ENCODE measurements at regions not wholly inside any gene's neighbourhood (a gene's known extent, or its start where the extent isn't known, plus 50 kb on each side); places are given as distances from the start of the nearest gene placed in this dataset.
"Not testable (repeated sequence)": the region's sequence is repeated elsewhere in the genome, so short reads cannot be mapped to it uniquely, and the experiment has no call there.

DNA sequence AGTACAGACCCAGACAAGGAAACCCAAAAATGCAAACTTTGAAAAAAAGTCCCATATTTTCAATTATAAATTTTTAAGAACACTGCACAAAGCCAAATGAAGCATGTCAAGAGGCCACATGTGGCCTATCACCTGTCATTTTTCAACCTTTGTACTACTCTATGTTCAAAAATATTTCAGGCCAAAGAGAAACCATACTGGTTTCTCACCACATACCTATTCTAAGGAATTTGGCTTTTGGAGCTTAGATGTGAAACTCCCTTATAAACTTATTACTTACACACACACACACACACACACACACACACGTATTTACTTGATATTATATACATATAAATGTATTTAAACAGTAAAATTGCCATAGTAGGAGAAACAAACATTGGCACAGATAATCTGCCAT, 338.7 kb downstream of the TXNL1 start:
- no peak overlapping the region for H3K27ac ChIP-seq (ENCODE audit: low read depth)
- no peaks in the 10 kb centered on the region for H3K36me3 ChIP-seq (ENCODE audit: insufficient read depth)
- H3K4me3 ChIP-seq (ENCODE audit: low read depth, low read length), result no peak overlapping the region
- no peak for DNase-seq (ENCODE audit: extremely low spot score)
- no peaks in the 10 kb centered on the region for H3K4me1 ChIP-seq (ENCODE audit: insufficient read depth)
- WGBS, result 69% methylated on average over 1 of the region's 1 CpG

DNA sequence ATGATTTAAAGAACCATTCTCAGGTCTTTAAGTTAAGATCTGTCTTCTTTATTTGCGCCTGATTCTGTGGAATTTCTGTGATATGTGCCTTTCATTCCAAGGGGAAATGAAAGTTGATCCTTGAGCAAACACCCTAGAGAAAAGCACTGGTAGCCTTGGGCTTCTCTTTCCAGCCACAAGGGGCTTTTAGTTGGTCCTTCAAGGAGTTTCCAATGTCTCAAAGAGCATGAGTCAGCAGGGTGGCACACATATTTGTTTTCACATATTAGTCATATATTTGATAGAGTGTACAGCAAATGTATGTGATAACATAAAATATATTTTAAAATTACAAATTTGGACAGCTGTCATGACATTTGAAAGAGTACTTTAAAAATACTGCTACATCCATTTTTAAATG, 339.5 kb downstream of the TXNL1 start:
- H3K4me3 ChIP-seq (ENCODE audit: low read depth, low read length), result no peak overlapping the region
- WGBS, result 93% methylated on average over 1 of the region's 1 CpG
- DNase-seq (ENCODE audit: extremely low spot score), result no peak
- no peaks in the 10 kb centered on the region for H3K36me3 ChIP-seq (ENCODE audit: insufficient read depth)
- H3K27ac ChIP-seq (ENCODE audit: low read depth), result no peak overlapping the region
- H3K4me1 ChIP-seq (ENCODE audit: insufficient read depth), result no peaks in the 10 kb centered on the region

DNA sequence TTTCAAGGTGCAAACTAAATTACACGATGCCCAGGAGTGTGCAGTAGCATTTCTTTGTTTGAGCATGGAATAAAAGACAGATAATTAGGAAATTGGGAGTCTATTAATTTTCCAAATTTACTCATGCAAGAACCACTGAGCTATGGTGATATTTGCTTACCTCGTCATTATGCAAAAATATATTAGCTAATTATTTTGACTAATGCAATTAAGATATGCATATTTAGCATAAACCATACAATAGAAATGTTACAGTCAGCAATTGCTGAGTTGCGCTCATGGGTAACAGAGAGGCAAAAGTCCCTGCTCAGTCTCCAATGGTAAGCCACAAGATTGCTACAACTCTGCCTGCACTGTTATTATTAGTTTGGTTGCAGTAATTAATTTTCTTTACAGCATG, 342.0 kb downstream of the TXNL1 start:
- H3K4me3 ChIP-seq (ENCODE audit: low read depth, low read length), result no peak overlapping the region
- no peak overlapping the region for H3K27ac ChIP-seq (ENCODE audit: low read depth)
- no peaks in the 10 kb centered on the region for H3K36me3 ChIP-seq (ENCODE audit: insufficient read depth)
- WGBS, result 95% methylated on average over 3 of the region's 3 CpGs
- DNase-seq (ENCODE audit: extremely low spot score), result no peak
- no peaks in the 10 kb centered on the region for H3K4me1 ChIP-seq (ENCODE audit: insufficient read depth)

DNA sequence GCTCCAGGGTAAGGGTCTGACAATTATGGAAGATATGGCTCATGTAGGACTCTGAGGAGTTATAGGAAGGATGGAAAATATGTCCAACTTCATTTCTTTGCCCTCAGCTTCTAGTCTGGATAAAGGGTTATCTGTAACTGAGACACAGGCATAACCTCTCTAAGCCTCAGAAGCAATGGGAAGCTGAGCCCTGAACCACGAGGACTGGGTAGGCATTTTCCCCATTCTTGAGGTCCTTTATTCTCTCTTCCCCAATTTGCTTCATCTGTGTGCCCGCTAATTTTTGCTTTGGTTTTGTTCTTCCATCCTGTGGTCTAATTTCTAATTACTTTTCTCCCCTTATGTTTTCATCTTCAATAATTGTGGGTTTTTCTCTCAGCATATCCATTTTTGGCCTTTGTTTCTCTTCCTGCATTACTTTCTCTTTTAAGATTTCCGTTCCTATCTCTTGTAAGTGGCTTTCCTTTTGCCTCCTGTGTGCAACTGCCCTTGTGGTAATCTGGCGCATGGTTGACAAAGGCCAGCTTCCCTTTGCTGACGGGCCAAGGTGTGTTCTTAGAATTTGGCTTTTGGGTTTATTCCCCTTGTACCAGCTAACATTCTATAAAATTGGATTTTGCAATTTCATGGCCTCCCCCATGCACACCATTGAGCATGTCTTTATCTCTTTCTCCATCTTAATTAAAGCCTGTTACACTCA, 343.8 kb downstream of the TXNL1 start:
- Histone ChIP-seq H3K4me1 (ENCODE audit: insufficient read depth) (no peaks in the 10 kb centered on the region), H3K27ac (ENCODE audit: low read depth) (no peak overlapping the region), H3K36me3 (ENCODE audit: insufficient read depth) (no peaks in the 10 kb centered on the region), H3K4me3 (ENCODE audit: low read depth, low read length) (no peak overlapping the region)
- 82% methylated on average over 5 of the region's 5 CpGs for WGBS
- DNase-seq (ENCODE audit: extremely low spot score), result no peak

DNA sequence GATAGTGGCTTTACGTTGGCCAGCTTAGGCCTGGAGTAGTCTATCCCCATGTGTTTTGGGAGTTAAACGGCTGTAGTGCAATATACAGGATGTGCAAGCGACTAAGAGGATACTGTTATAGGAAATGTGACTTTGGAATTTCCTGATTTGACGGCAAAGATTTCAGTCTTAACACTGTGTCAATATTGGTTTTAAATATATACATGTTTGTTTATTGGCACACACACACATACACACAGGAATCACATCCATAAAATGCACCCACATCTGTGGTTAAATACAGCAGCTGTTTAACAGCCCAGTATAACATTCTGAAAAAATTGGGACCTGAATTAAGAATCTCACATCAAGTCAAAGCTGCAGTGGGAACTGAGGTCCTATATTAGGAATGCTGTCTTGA, 347.1 kb downstream of the TXNL1 start:
- WGBS, result 49% methylated on average over 4 of the region's 4 CpGs
- DNase-seq (ENCODE audit: extremely low spot score), result no peak

DNA sequence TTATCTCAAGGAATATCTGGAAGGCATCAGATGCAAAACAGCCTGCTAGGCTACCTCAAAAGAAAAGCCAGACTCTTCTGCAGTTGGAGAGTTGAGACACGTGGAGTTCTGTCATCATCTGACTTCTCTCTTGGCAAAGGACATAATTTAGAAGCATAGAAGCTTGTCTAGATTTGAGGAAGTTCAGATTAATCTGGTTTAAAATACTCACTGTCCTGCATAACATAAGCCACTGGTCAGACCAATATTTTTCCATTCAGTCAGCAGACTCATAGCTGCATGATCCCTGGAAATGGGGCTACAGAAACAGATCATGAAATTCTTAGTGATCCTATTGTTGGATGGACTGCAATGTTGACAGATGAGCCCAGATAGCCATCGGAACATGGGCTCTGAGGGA, 349.0 kb downstream of the TXNL1 start:
- H3K36me3 ChIP-seq (ENCODE audit: insufficient read depth), result no peaks in the 10 kb centered on the region
- H3K27ac ChIP-seq (ENCODE audit: low read depth), result no peak overlapping the region
- no peak overlapping the region for H3K4me3 ChIP-seq (ENCODE audit: low read depth, low read length)
- WGBS, result 63% methylated on average over 2 of the region's 2 CpGs
- H3K4me1 ChIP-seq (ENCODE audit: insufficient read depth), result no peaks in the 10 kb centered on the region
- DNase-seq (ENCODE audit: extremely low spot score), result no peak

More for the DNA sequence above, 347.1 kb downstream of the TXNL1 start:
- Histone ChIP-seq H3K27ac (ENCODE audit: low read depth) (no peak overlapping the region), H3K4me3 (ENCODE audit: low read depth, low read length) (no peak overlapping the region), H3K4me1 (ENCODE audit: insufficient read depth) (no peaks in the 10 kb centered on the region), H3K36me3 (ENCODE audit: insufficient read depth) (no peaks in the 10 kb centered on the region)

DNA sequence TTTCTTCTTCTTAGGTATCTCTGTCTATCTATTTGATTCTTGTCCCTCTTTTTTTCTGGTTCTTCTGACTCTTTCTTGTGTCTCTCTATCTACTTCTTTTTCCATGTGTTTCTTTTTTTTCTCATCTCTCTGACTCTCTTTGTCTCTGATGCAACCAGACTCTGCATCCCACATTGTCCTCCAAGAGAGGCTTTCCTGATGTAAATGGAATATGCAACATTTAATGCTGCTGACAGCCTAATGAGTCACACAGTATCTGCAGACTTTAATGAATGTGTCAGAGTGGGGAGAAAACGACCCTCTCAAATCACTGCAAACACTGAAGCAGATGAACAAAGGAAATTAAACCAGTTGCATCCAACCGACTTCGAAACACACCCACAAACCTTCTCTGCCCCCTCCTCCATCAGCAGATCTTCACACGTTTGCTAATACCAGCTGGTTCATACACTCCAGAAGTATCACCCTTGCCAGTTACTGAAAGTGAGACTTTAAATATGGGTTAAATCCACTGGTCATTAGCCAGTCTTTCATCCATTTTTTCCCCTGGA, 351.5 kb downstream of the TXNL1 start:
- Histone ChIP-seq H3K4me1 (ENCODE audit: insufficient read depth) (no peaks in the 10 kb centered on the region), H3K4me3 (ENCODE audit: low read depth, low read length) (no peak overlapping the region), H3K27ac (ENCODE audit: low read depth) (no peak overlapping the region), H3K36me3 (ENCODE audit: insufficient read depth) (no peaks in the 10 kb centered on the region)
- 75% methylated on average over 4 of the region's 4 CpGs for WGBS
- DNase-seq (ENCODE audit: extremely low spot score), result no peak

DNA sequence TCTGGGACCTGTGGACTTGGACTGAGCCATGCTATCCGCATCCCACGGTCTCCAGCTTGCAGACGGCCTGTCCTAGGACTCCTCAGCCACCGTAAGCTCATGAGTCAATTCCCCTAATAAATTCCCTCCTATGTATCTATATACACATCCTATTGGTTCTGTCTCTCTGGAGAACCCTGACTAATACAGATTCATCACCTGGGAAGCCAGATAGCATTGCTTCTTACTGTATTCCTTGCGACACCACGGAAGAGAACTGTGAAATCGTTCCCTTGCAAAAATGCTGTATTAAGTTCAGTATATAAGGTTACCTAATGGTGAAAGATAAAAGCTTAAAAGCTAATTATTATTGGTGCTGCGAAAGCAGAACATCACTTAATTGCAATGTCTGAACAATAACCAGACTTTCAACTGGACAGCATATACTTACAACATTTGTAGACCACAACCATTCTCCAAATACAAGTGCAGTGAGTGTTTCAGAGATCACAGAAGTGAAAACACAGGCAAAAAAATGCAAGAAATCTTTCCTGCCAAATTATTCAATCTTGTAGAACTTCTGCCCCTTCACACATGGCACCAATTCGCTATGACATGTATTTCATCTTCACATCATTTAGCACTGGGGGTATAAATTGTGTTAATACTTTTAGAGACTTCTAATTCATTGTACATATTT, 352.9 kb downstream of the TXNL1 start:
- Histone ChIP-seq H3K36me3 (ENCODE audit: insufficient read depth) (no peaks in the 10 kb centered on the region), H3K27ac (ENCODE audit: low read depth) (no peak overlapping the region), H3K4me1 (ENCODE audit: insufficient read depth) (no peaks in the 10 kb centered on the region), H3K4me3 (ENCODE audit: low read depth, low read length) (no peak overlapping the region)
- DNase-seq (ENCODE audit: extremely low spot score), result no peak
- WGBS, result 97% methylated on average over 9 of the region's 9 CpGs

DNA sequence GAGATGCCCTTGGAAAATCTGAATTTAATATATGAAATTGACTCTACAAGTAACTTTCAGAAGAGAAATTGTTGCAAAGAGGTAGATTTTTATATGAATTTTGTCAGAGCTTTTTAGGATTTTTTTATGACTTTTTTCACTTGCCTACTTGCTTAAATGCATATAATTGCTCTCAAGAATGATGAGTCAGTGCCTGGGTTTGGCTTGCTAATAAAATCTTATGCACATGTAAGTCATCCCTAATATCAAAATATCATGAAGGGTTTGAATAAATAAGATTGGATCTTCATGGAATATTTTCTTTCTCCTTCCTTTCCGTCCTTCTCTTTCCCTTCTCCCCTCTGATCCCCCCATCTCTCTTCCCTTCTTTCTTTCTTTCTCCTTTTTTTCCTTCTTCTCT, 354.1 kb downstream of the TXNL1 start:
- Histone ChIP-seq H3K36me3 (ENCODE audit: insufficient read depth) (no peaks in the 10 kb centered on the region), H3K4me1 (ENCODE audit: insufficient read depth) (no peaks in the 10 kb centered on the region), H3K4me3 (ENCODE audit: low read depth, low read length) (no peak overlapping the region), H3K27ac (ENCODE audit: low read depth) (no peak overlapping the region)
- 77% methylated on average over 1 of the region's 1 CpG for WGBS
- DNase-seq (ENCODE audit: extremely low spot score), result no peak

DNA sequence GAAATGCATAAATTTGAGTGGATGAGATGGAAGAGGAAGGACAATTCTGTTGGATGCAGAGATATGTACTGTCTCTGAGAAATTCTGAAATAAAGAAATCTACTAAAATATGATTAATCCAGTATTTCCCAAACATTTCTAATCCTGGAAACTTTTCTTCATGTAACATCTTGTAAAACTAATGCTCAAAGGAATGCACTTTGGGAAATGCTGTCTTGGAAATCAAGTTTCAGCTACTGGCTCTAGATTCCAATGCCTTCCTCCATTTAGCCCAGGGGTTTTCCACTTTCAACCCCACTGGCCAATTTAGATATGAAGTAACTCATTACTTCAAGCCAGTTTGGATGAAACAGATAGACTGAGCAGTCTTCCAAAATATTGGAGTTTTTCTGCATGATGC, 355.1 kb downstream of the TXNL1 start:
- Histone ChIP-seq H3K4me3 (ENCODE audit: low read depth, low read length) (no peak overlapping the region), H3K27ac (ENCODE audit: low read depth) (no peak overlapping the region), H3K36me3 (ENCODE audit: insufficient read depth) (no peaks in the 10 kb centered on the region), H3K4me1 (ENCODE audit: insufficient read depth) (no peaks in the 10 kb centered on the region)
- no peak for DNase-seq (ENCODE audit: extremely low spot score)

DNA sequence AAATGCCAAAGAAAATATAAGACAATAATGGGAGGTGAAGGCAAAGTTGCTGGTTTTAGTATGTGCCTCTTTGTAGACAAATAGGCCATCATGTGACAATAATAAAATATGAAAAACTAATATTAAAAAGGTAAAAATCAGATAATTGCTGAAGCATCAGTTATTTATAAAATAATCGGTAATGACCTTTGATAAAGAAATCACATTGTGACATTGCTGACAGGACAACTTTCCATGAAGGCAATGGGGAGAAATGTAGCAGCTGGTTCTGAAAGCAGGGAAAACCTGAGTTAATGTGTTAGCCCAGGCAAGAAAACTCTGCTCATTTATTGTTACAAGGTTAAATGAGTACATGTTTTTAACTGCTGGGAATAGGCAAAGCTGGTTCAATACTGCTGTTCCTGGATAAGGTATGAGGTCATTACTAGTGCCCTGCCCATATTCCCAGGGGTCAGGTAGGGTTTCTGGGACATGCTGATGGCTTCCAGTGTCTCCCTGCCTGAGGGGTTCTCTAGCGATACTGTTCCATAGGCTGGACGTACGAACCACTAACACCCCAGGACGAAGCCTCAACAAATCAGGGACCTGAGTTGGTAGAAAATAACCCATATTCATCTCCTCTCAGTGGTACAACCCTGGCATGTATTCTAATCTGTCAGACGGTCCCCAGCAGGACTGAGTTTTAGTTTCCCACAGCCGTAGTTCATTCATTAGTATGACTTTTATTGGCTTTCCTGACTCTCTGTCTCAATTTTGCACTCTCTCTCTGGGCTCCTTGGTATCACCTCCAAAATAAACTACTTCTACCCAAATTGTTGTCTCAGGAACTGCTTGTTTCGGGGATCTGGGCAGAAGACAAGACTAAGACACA, 355.9 kb downstream of the TXNL1 start:
- DNase-seq (ENCODE audit: extremely low spot score), result no peak
- H3K4me1 ChIP-seq (ENCODE audit: insufficient read depth), result no peaks in the 10 kb centered on the region
- 91% methylated on average over 8 of the region's 8 CpGs for WGBS

DNA sequence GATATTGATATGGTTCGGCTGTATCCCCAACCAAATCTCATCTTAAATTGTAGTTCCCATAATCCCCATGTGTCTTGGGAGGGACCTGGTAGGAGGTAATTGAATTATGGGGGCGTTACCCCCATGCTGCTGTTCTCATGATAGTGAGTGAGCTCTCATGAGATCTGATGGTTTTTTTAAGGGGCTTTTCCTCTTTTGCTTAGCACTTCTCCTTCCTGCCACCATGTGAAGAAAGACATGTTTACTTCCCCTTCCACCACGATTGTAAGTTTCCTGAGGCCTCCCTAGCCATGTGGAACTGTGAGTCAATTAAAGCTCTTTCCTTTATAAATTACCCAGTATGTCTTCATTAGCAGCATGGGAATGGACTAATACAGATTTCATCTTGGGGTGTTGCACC, 358.6 kb downstream of the TXNL1 start:
- H3K36me3 ChIP-seq (ENCODE audit: insufficient read depth); DNase-seq (ENCODE audit: extremely low spot score); H3K4me3 ChIP-seq (ENCODE audit: low read depth, low read length); H3K27ac ChIP-seq (ENCODE audit: low read depth); H3K4me1 ChIP-seq (ENCODE audit: insufficient read depth): not testable (repeated sequence)
- WGBS, result 77% methylated on average over 3 of the region's 3 CpGs

More for the DNA sequence above, 355.9 kb downstream of the TXNL1 start:
- Histone ChIP-seq H3K27ac (ENCODE audit: low read depth) (no peak overlapping the region), H3K4me3 (ENCODE audit: low read depth, low read length) (no peak overlapping the region), H3K36me3 (ENCODE audit: insufficient read depth) (no peaks in the 10 kb centered on the region)

DNA sequence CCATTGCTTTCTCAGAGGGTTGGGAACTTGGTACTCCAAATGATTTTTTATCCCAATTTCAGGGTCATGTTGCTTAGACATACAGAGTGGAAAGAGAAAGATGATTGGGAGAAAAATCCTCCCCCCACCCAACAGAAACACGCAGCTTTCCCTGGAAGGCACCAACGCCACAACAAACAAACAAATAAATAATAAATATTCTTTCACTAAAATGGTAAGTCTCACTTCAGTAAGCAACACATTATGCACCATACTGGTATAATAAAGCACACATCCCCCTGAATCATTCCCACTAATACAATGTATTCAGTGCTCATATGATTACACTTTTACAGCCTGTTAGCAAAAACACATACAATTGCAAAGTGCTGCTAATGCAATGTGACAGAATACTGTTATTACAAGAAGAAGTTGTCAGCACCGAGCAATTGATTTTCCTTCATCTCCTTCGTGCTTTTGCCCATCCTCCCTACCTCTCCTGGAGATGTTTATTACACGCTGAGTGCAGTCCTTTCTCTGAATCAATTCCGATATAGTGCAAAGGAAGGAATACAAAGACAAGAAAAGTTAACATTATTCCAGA, 359.9 kb downstream of the TXNL1 start:
- H3K27ac ChIP-seq (ENCODE audit: low read depth), result no peak overlapping the region
- 64% methylated on average over 6 of the region's 6 CpGs for WGBS
- no peak overlapping the region for H3K4me3 ChIP-seq (ENCODE audit: low read depth, low read length)
- no peaks in the 10 kb centered on the region for H3K36me3 ChIP-seq (ENCODE audit: insufficient read depth)
- no peaks in the 10 kb centered on the region for H3K4me1 ChIP-seq (ENCODE audit: insufficient read depth)
- DNase-seq (ENCODE audit: extremely low spot score), result no peak

All from urinary bladder (tissue), 3 donors.